Endothelial cell of umbilical vein (primary cell): ENCODE measurements at regions not wholly inside any gene's neighbourhood (a gene's known extent, or its start where the extent isn't known, plus 50 kb on each side); places are given as distances from the start of the nearest gene placed in this dataset.

Source experiments
- BruUV-seq: library from RNA; stranded (reverse); fragments of 400-500 nt; replicated peaks from 2 replicates; lab custom pipeline; 2021; lab: Mats Ljungman, UMichigan
- CTCF ChIA-PET: fragments of 300-600, 350-600 bp; sonication (Branson Sonifier 250); formaldehyde crosslinking; loops from one replicate; lab custom pipeline; 2021; ENCODE audit warnings: antibody characterized with exemption, inconsistent platforms; lab: Charles Lee
- POLR2A ChIA-PET: fragments of 300-600, 350-600 bp; sonication (Branson Sonifier 250); formaldehyde crosslinking; loops from one replicate; lab custom pipeline; 2021; ENCODE audit warnings: antibody characterized with exemption, inconsistent platforms; lab: Charles Lee
- DNase-seq: peaks from one replicate; pipeline ENCODE4 v3.0.0-alpha.2; 2011; ENCODE audit warnings: low read depth, low spot score
- FAIRE-seq: peaks from 2 replicates; lab custom pipeline; 2011; peaks lifted over from hg19 to GRCh38; lab: Jason Lieb, UNC
- H2AFZ ChIP-seq: 2 replicates; pipeline ENCODE4 v1.6.0; 2012; ENCODE audit warnings: low read depth, low read length, control low read depth, inconsistent platforms
- H3K27ac ChIP-seq: 2 replicates; pipeline ENCODE4 v1.5.1; 2011; ENCODE audit warnings: low read depth, mild to moderate bottlenecking, control low read depth, low read length, moderate library complexity; ENCODE audit not compliant: insufficient read depth
- H3K27me3 ChIP-seq, 2 experiments: 2 replicates each; pipeline versions ENCODE4 v1.6.0 to v1.6.1; 2011; ENCODE audit warnings: low read length in 2 of 2, mixed read lengths in 1 of 2; ENCODE audit not compliant: control insufficient read depth in 2 of 2, insufficient read depth in 2 of 2
- H3K36me3 ChIP-seq, 2 experiments: 2 replicates in 1 of 2; 3 replicates in 1 of 2; pipeline ENCODE4 v1.5.1; 2011; ENCODE audit warnings: low read length in 2 of 2, mild to moderate bottlenecking in 1 of 2, moderate library complexity in 1 of 2; ENCODE audit not compliant: control insufficient read depth in 2 of 2, insufficient read depth in 2 of 2; ENCODE audit errors: extremely low read depth in 1 of 2
- H3K4me1 ChIP-seq: 3 replicates; pipeline ENCODE4 v1.5.1; 2011; ENCODE audit warnings: mild to moderate bottlenecking, low read length; ENCODE audit not compliant: control insufficient read depth, insufficient read depth; ENCODE audit errors: extremely low read depth
- H3K4me2 ChIP-seq: 2 replicates; pipeline ENCODE4 v1.6.1; 2011; ENCODE audit warnings: low read length, control low read depth, mixed read lengths; ENCODE audit not compliant: insufficient read depth
- H3K4me3 ChIP-seq, 3 experiments: fragments of 200-600 bp in 1 of 3; sonication (generic), shearing (Covaris generic) in 1 of 3; replicated peaks in 1 of 3; 2 replicates each; pipeline ENCODE4 v1.5.1; 2011 to 2016; ENCODE audit warnings: control low read depth in 3 of 3, low read length in 3 of 3, mild to moderate bottlenecking in 2 of 3, inconsistent platforms in 1 of 3, low read depth in 1 of 3, moderate library complexity in 1 of 3; ENCODE audit not compliant: insufficient read depth in 1 of 3
- H3K79me2 ChIP-seq: 2 replicates; pipeline ENCODE4 v1.6.0; 2012; ENCODE audit warnings: low read length, inconsistent platforms; ENCODE audit not compliant: control insufficient read depth, insufficient read depth
- H3K9ac ChIP-seq: replicated peaks from 2 replicates; pipeline ENCODE3; 2011; ENCODE audit warnings: low read length, control low read depth; ENCODE audit not compliant: insufficient read depth; ENCODE audit errors: extremely low read depth
- H3K9me1 ChIP-seq: replicated peaks from 3 replicates; pipeline ENCODE4 v1.6.0; 2011; ENCODE audit warnings: mild to moderate bottlenecking, low read length; ENCODE audit not compliant: control insufficient read depth, insufficient read depth; ENCODE audit errors: extremely low read depth
- H3K9me3 ChIP-seq: replicated peaks from 2 replicates; pipeline ENCODE4 v1.5.1; 2012; ENCODE audit warnings: low read length, inconsistent platforms; ENCODE audit not compliant: control insufficient read depth, insufficient read depth
- H4K20me1 ChIP-seq: replicated peaks from 2 replicates; pipeline ENCODE3; 2011; ENCODE audit warnings: mild to moderate bottlenecking, low read length; ENCODE audit not compliant: control insufficient read depth, insufficient read depth; ENCODE audit errors: extremely low read depth
- EZH2 ChIP-seq: IDR thresholded peaks from 2 replicates; pipeline ENCODE4 v1.6.1; 2012; ENCODE audit warnings: borderline replicate concordance, low read depth, mild to moderate bottlenecking, moderate library complexity, low read length, inconsistent platforms; ENCODE audit not compliant: severe bottlenecking
- FOS ChIP-seq: IDR thresholded peaks from 2 replicates; pipeline ENCODE4 v1.6.1; 2011; ENCODE audit warnings: mild to moderate bottlenecking, low read length, moderate library complexity, borderline replicate concordance; ENCODE audit not compliant: insufficient read depth
- GATA2 ChIP-seq: IDR thresholded peaks from 2 replicates; pipeline ENCODE4 v1.7.0; 2011; ENCODE audit warnings: low read depth, mild to moderate bottlenecking, moderate library complexity, mixed read lengths, low read length; ENCODE audit not compliant: insufficient read length, insufficient read depth
- JUN ChIP-seq: IDR thresholded peaks from 2 replicates; pipeline ENCODE4 v1.6.1; 2011; ENCODE audit warnings: borderline replicate concordance, low read depth; ENCODE audit not compliant: insufficient read length, insufficient read depth
- MYC ChIP-seq: IDR thresholded peaks from one replicate; pipeline ENCODE4 v1.6.1; 2011; ENCODE audit warnings: mild to moderate bottlenecking, low read depth, low read length
- POLR2A ChIP-seq: IDR thresholded peaks from 2 replicates; pipeline ENCODE4 v1.6.1; 2012; ENCODE audit warnings: low read depth, mild to moderate bottlenecking, control low read depth, low read length
- POLR2AphosphoS5 ChIP-seq: IDR thresholded peaks from 2 replicates; pipeline ENCODE4 v1.6.1; 2012; ENCODE audit warnings: low read depth, mild to moderate bottlenecking, control low read depth, low read length, moderate library complexity; ENCODE audit not compliant: insufficient read depth
- dilution Hi-C: fragments of 300-500 bp; cut with MboI; formaldehyde crosslinking; loops from one replicate; pipeline ENCODE4 v1.15.0; 2019; ENCODE audit warnings: low sequenced_read_pairs; ENCODE audit not compliant: extremely low pct_ligation_motif_present
- intact Hi-C: fragments of 100-400 bp; cut with micrococcal nuclease; formaldehyde crosslinking; loops from one replicate; pipeline ENCODE4 v1.10.0; 2022
- TF ChIP-seq, protein P1 (sequence below): IDR thresholded peaks from 2 replicates; pipeline ENCODE4 v1.6.1; 2011; ENCODE audit not compliant: insufficient read depth, insufficient read length
- TF ChIP-seq, protein P2 (sequence below), 2 donors: IDR thresholded peaks; 1 replicate in 1 of 2; 2 replicates in 1 of 2; pipeline ENCODE4 v1.5.1; 2011; ENCODE audit warnings: low read length in 2 of 2, mild to moderate bottlenecking in 2 of 2, moderate library complexity in 2 of 2, control low read depth in 1 of 2, inconsistent platforms in 1 of 2, low read depth in 1 of 2; ENCODE audit not compliant: insufficient read depth in 1 of 2; ENCODE audit errors: extremely low read depth in 1 of 2

- intact Hi-C loops, result no loop called here
- no TSS peak for BruUV-seq
Measured at GRCh38 chr18:54100466-54100865, 124.0 kb downstream of the MBD2 start.

More at GRCh38 chr18:54100466-54100865, 124.0 kb downstream of the MBD2 start:
- H3K4me2 ChIP-seq, result no peak overlapping the region
- no peak overlapping the region for H2AFZ ChIP-seq
- H3K27me3 ChIP-seq, result no peaks in the 10 kb centered on the region
- no peak overlapping the region for H3K4me3 ChIP-seq
- H4K20me1 ChIP-seq, result no peaks in the 10 kb centered on the region
- no peak overlapping the region for H3K27ac ChIP-seq
- no peaks in the 10 kb centered on the region for H3K4me1 ChIP-seq
- CTCF ChIA-PET, result no interaction called here
- DNase-seq (no peak), FAIRE-seq (no peak)
- H3K9me3 ChIP-seq, result no peaks in the 10 kb centered on the region
- no peak overlapping the region for H3K9ac ChIP-seq
- TF ChIP-seq, protein P1, sequence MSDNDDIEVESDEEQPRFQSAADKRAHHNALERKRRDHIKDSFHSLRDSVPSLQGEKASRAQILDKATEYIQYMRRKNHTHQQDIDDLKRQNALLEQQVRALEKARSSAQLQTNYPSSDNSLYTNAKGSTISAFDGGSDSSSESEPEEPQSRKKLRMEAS, result no peak
- TF ChIP-seq MYC (no peak), EZH2 (no peak), JUN (no peak), FOS (no peak), POLR2A (no peak), GATA2 (no peak), POLR2AphosphoS5 (no peak)
- TF ChIP-seq, protein P2, sequence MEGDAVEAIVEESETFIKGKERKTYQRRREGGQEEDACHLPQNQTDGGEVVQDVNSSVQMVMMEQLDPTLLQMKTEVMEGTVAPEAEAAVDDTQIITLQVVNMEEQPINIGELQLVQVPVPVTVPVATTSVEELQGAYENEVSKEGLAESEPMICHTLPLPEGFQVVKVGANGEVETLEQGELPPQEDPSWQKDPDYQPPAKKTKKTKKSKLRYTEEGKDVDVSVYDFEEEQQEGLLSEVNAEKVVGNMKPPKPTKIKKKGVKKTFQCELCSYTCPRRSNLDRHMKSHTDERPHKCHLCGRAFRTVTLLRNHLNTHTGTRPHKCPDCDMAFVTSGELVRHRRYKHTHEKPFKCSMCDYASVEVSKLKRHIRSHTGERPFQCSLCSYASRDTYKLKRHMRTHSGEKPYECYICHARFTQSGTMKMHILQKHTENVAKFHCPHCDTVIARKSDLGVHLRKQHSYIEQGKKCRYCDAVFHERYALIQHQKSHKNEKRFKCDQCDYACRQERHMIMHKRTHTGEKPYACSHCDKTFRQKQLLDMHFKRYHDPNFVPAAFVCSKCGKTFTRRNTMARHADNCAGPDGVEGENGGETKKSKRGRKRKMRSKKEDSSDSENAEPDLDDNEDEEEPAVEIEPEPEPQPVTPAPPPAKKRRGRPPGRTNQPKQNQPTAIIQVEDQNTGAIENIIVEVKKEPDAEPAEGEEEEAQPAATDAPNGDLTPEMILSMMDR (IDR thresholded peaks at IDR 0.05; ENCODE audit: extremely low read depth in 1 of 2, insufficient read depth in 1 of 2, low read depth in 1 of 2, low read length in 2 of 2), result no peak
- POLR2A ChIA-PET, result no interaction called here
- H3K79me2 ChIP-seq, result no peaks in the 10 kb centered on the region
- no peaks in the 10 kb centered on the region for H3K9me1 ChIP-seq
- no peaks in the 10 kb centered on the region for H3K36me3 ChIP-seq
- dilution Hi-C loops, result no loop called here
